Skeletal muscle satellite cell (primary cell): ENCODE measurements at regions not wholly inside any gene's neighbourhood (a gene's known extent, or its start where the extent isn't known, plus 50 kb on each side); places are given as distances from the start of the nearest gene placed in this dataset.
"Not testable (repeated sequence)": the region's sequence is repeated elsewhere in the genome, so short reads cannot be mapped to it uniquely, and the experiment has no call there.

Experiments
- H3K27me3 ChIP-seq: 2 replicates; pipeline ENCODE4 v1.7.0; 2013; ENCODE audit warnings: low read length; ENCODE audit not compliant: control insufficient read depth, insufficient read depth
- H3K36me3 ChIP-seq: 2 replicates; pipeline ENCODE4 v1.7.0; 2013; ENCODE audit warnings: mild to moderate bottlenecking, control low read depth, low read length; ENCODE audit not compliant: insufficient read depth
- H3K4me1 ChIP-seq: 2 replicates; pipeline ENCODE4 v1.7.0; 2013; ENCODE audit warnings: low read length; ENCODE audit not compliant: control insufficient read depth, insufficient read depth
- H3K4me2 ChIP-seq: 2 replicates; pipeline ENCODE4 v1.7.0; 2013; ENCODE audit warnings: mild to moderate bottlenecking, low read length
- H3K4me3 ChIP-seq: 2 replicates; pipeline ENCODE4 v1.7.0; 2013; ENCODE audit warnings: low read length
- H3K9ac ChIP-seq: 2 replicates; pipeline ENCODE4 v1.7.0; 2013; ENCODE audit warnings: mild to moderate bottlenecking, low read depth, low read length, moderate library complexity
- H3K9me3 ChIP-seq: replicated peaks from 2 replicates; pipeline ENCODE4 v1.7.0; 2013; ENCODE audit warnings: mild to moderate bottlenecking, control low read depth, low read length

DNA sequence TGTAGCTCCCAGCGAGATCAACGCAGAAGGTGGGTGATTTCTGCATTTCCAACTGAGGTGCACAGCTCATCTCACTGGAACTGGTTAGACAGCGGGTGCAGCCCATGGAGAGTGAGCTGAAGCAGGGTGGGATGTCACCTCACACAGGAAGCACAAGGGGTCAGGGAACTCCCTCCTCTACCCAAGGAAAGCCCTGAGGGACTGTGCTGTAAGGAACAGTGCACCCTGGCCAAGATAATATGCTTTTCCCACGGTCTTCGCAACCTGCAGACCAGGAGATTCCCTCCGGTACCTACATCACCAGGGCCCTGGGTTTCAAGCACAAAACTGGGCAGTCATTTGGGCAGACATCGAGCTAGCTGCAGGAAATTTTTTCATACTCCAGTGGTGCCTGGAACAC lies 216.4 kb upstream of the TET2 start:
- no peak overlapping the region for H3K4me2 ChIP-seq
- no peak overlapping the region for H3K9ac ChIP-seq
- no peak overlapping the region for H3K4me3 ChIP-seq
- no peaks in the 10 kb centered on the region for H3K4me1 ChIP-seq
- H3K36me3 ChIP-seq: no peaks in the 10 kb centered on the region
- H3K9me3 ChIP-seq: no peaks in the 10 kb centered on the region
- no peaks in the 10 kb centered on the region for H3K27me3 ChIP-seq

DNA sequence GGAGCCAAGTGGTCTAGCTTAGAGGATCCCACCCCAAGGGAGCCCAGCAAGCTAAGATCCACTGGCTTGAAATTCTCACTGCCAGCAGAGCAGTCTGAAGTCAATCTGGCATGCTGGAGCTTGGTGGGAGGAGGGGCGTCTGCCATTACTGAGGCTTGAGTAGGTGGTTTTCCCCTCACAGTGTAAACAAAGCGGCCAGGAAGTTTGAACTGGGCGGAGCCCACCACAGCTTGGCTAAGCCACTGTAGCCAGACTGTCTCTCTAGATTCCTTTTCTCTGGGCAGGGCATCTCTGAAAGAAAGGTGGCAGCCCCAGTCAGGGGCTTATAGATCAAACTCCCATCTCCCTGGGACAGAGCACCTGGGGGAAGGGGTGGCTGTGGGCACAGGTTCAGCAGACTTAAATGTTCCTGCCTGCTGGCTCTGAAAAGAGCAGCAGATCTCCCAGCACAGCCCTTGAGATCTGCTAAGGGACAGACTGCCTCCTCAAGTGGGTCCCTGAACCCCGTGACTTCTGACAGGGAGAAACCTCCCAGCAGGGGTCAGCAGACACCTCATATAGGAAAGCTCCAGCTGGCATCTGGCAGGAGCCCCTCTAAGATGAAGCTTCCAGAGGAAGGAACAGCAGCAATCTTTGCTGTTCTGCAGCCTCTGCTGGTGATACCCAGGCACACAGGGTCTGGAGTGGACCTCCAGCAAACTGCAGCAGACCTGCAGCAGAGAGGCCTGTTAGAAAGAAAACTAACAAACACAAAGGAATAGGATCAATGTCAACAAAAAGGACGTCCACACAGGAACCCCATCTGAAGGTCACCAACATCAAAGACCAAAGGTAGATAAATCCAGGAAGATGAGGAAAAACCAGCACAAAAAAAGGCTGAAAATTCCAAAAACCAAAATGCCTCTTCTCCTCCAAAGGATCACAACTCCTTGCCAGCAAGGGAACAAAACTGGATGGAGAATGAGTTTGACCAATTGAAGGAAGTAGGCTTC lies 215.6 kb upstream of the TET2 start:
- not testable (repeated sequence) for H3K4me1 ChIP-seq, H3K9ac ChIP-seq, H3K4me3 ChIP-seq, H3K9me3 ChIP-seq, H3K27me3 ChIP-seq, H3K4me2 ChIP-seq, H3K36me3 ChIP-seq

DNA sequence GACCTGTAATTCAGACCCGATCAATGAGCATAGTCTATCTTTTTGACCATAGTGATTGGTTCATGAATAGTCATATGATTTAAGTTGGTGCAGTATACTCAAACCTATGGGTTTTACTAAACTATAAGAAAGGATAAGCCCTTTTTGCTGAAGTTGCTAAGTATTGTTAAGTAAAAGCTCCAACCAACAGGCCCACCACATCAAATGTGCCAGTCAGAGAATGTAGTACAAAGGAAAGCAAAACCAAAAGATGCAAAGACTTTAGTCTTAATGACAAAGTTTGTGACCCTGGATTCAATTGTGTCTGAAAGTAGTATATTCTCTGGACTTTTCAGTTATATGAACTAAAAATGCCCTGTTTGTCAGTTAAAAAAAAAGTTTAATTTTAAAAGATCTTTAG lies 208.1 kb upstream of the TET2 start:
- Histone ChIP-seq H3K9ac (no peak overlapping the region), H3K9me3 (no peaks in the 10 kb centered on the region), H3K4me3 (no peak overlapping the region), H3K4me2 (no peak overlapping the region), H3K4me1 (no peaks in the 10 kb centered on the region), H3K27me3 (no peaks in the 10 kb centered on the region), H3K36me3 (no peaks in the 10 kb centered on the region)

DNA sequence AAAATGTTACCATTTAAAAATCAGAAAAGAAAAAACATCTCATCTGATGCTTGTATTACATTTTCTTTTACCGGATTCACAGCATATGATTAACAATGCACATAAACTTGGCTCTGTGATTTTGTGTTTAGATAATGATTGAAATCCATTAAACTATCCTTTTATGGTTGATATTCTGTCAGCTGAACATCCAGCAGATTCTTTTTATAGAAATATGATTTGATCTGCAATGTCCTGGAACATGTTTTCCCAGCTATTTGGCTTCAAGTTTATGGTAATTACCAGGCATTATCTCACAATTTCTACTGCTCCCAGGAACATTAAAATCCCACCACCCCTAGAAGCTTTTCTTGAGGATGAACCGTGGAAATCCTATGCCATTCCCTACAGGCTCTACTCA lies 205.7 kb upstream of the TET2 start:
- H3K27me3 ChIP-seq: no peaks in the 10 kb centered on the region

DNA sequence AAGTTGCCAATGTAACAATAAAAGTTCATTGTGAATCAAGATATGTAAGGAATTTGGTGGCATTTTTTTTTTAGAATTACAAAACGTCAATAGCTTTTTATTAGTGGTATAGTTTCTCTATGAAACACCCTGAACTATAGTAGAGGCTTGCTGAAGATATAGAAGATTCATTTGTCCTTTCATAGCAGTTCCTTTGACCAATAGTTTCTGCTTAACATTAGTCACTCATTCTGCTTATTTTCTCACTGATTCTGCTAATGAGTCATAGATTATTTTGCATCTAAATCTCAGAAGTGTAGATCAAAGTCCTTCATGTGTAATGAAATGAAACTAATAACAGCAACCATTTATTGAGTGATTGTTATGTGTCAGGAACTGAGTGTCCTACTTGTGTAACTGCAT lies 205.0 kb upstream of the TET2 start:
- no peak overlapping the region for H3K4me2 ChIP-seq
- H3K9me3 ChIP-seq: no peaks in the 10 kb centered on the region
- H3K4me3 ChIP-seq: no peak overlapping the region
- no peaks in the 10 kb centered on the region for H3K4me1 ChIP-seq
- no peaks in the 10 kb centered on the region for H3K27me3 ChIP-seq
- no peak overlapping the region for H3K9ac ChIP-seq
- H3K36me3 ChIP-seq: no peaks in the 10 kb centered on the region

More for the DNA sequence above, 205.7 kb upstream of the TET2 start:
- Histone ChIP-seq H3K9me3 (no peaks in the 10 kb centered on the region), H3K4me2 (no peak overlapping the region), H3K9ac (no peak overlapping the region), H3K4me3 (no peak overlapping the region), H3K36me3 (no peaks in the 10 kb centered on the region), H3K4me1 (no peaks in the 10 kb centered on the region)

DNA sequence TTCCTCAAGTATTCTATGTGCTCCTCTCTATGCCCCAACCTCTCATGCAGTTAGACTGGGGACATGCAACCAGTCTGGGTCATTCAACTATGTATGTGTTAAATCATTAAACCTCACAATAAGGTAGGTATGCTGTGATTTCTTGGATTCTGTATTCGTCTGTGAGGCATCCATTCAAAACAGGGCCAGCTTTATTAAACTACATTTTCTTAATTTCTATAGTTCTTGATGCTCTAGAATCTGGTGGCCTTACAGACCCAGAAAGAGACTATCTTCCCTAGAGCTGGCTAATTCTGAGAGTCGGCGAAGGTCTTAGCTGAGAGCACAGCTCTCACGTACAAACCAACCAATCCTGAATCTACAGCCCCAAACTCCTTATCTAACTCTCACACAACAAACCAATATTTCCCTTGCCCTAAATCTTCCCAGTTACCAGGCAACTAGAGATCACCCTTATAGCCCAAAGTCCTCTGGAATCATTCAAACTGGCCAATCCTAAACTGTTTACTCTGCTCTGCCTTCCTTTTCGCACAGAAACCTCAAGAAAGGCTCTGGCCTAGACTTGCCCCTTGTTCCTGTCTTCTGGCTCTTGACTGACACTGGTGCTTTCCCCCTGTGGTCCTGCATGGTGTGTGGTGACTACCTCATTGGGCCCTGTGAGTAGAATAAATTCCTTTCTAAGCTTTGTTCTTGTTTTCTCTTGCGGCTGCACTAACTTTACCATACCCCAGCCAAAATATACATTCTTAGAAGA lies 203.5 kb upstream of the TET2 start:
- no peak overlapping the region for H3K9ac ChIP-seq
- H3K4me3 ChIP-seq: no peak overlapping the region
- no peaks in the 10 kb centered on the region for H3K9me3 ChIP-seq
- no peaks in the 10 kb centered on the region for H3K36me3 ChIP-seq
- no peak overlapping the region for H3K4me2 ChIP-seq
- H3K27me3 ChIP-seq: no peaks in the 10 kb centered on the region
- no peaks in the 10 kb centered on the region for H3K4me1 ChIP-seq

DNA sequence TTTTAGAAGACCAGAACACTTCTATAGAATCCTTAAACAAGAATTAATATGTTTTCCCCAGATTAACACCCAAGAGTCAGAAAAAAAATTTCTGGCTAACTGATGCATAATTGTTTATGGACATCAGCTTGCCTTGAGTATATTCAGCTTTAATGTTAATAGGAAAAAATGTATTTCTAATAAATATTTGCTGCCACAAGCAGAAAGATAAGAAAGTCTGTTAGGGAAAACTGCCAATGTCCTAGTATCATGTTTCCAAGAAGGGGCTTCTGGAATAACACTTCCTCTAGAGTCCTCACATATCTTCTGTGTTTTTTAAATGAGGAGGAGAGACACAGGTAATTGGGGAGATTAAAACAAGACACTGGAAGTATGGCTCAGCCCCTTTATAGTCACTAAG lies 202.1 kb upstream of the TET2 start:
- H3K4me1 ChIP-seq: no peaks in the 10 kb centered on the region
- no peaks in the 10 kb centered on the region for H3K9me3 ChIP-seq
- no peaks in the 10 kb centered on the region for H3K36me3 ChIP-seq
- H3K27me3 ChIP-seq: no peaks in the 10 kb centered on the region
- H3K9ac ChIP-seq: no peak overlapping the region
- no peak overlapping the region for H3K4me3 ChIP-seq
- H3K4me2 ChIP-seq: no peak overlapping the region

DNA sequence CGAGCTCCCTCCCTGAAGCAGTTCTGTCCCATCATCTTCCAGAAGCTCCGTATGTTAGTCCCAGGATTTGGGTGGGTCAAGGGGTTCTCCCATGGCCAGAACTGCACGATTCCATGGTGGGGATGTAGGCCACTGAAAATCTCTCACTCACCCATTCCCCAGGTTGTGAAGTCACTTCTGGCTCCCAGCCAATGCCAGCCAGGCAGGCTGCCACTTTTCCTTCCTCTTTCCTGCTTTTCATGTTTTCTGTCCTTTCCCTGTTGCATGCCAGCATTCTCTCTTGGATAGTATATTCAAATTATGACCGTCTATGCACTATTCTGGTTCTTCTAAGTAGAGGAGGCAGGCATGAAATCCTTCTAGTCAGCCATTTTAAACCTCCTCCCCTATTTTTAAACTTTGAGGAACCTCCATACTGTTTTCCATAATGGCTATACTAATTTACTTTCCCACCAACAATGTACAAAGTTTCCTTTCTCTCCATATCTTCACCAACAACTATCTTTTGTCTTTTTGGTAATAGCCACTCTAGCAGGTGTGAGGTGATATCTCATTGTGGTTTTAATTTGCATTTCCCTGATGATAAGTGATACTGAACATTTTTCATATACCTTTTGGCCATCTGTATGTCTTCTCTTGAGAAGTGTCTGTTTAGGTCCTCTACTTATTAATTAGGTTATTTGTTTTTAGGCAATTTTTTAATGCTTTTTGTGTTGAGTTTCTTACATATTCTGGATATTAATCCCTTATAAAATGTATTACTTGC lies 182.1 kb upstream of the TET2 start:
- no peaks in the 10 kb centered on the region for H3K4me1 ChIP-seq
- no peak overlapping the region for H3K9ac ChIP-seq
- H3K4me2 ChIP-seq: no peak overlapping the region
- no peaks in the 10 kb centered on the region for H3K27me3 ChIP-seq
- no peaks in the 10 kb centered on the region for H3K36me3 ChIP-seq
- no peak overlapping the region for H3K4me3 ChIP-seq
- no peaks in the 10 kb centered on the region for H3K9me3 ChIP-seq

DNA sequence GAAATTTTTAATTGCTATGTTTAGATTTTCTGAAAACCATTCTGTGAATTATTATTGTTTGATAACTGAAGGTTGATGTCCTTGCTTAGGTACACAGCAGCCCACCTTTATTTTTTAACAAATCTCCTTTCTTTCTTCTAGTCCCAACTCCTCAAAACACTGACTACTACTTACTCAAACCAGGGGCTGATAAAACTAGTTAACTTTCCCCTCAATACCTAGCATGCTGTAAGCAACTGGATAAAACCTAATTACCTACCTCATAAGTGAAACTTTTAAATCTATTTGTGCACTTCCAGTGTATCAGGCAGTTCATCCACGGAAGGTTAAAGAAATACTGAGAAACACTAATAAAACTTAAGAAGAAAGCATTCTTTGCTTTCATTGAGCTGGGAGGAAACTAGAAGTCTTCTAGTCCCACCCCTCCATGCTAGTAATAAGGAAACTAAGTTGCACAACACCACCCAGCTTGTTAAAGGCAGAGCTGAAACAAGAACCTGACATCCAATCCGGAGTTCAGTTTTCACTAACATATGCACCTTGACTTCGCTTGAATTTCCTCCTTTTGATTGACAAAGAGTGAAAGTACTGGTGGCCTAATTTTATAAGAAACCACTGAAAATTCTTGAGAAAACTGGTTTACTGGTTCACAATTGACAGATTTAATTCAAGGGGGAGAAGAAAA lies 180.2 kb upstream of the TET2 start:
- Histone ChIP-seq H3K4me2 (no peak overlapping the region), H3K4me1 (no peaks in the 10 kb centered on the region), H3K9ac (no peak overlapping the region), H3K27me3 (no peaks in the 10 kb centered on the region), H3K4me3 (no peak overlapping the region), H3K9me3 (no peaks in the 10 kb centered on the region), H3K36me3 (no peaks in the 10 kb centered on the region)

DNA sequence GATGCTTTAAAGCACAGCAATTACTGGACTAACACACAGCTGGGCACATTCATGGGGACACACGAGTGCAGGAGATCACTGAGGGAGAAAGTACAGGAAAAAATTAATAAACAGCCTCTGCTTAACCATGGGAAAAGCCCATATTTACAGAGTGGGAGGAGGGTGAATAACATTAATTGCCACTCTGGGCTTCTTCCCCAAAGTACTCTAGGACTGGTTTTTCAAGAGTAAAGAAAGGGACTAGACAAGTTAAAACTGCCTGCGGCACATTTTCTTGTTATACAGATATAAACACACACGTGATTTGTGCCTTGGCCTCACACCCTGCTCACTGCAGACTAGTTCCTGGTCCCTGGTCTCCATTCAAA lies 179.7 kb upstream of the TET2 start:
- H3K36me3 ChIP-seq: no peaks in the 10 kb centered on the region
- peaks cover 4% of the 10 kb centered on the region for H3K4me1 ChIP-seq

More for the DNA sequence above, 179.7 kb upstream of the TET2 start:
- Histone ChIP-seq H3K4me2 (no peak overlapping the region), H3K27me3 (no peaks in the 10 kb centered on the region), H3K9me3 (no peaks in the 10 kb centered on the region), H3K9ac (no peak overlapping the region), H3K4me3 (no peak overlapping the region)
